ENCODE measurements at regions not wholly inside any gene's neighbourhood (a gene's known extent, or its start where the extent isn't known, plus 50 kb on each side); places are given as distances from the start of the nearest gene placed in this dataset.
"Not testable (repeated sequence)": the region's sequence is repeated elsewhere in the genome, so short reads cannot be mapped to it uniquely, and the experiment has no call there.

GRCh38 chr4:159416996-159417395, 314.1 kb downstream of the RAPGEF2 start:
- no peak overlapping the region for H3K27ac ChIP-seq
- DNase-seq (ENCODE audit: low spot score in 2 of 2), result no peak
- H3K4me1 ChIP-seq, result no peaks in the 10 kb centered on the region
- H3K4me3 ChIP-seq, result no peak overlapping the region
- H3K27me3 ChIP-seq, result no peaks in the 10 kb centered on the region
- H3K9me3 ChIP-seq, result peaks cover 0 to 28% (median 0%) of the 10 kb centered on the region in 4 donors
- TF ChIP-seq POLR2A (IDR thresholded peaks at IDR 0.05), result no peak
- no peak for TF ChIP-seq EP300 (IDR thresholded peaks at IDR 0.05)
- TF ChIP-seq CTCF (IDR thresholded peaks at IDR 0.05), result no peak
- H3K36me3 ChIP-seq, result no peaks in the 10 kb centered on the region
- WGBS, 2 donors, result 83 to 89% methylated on average over 3 of the region's 3 CpGs

DNA sequence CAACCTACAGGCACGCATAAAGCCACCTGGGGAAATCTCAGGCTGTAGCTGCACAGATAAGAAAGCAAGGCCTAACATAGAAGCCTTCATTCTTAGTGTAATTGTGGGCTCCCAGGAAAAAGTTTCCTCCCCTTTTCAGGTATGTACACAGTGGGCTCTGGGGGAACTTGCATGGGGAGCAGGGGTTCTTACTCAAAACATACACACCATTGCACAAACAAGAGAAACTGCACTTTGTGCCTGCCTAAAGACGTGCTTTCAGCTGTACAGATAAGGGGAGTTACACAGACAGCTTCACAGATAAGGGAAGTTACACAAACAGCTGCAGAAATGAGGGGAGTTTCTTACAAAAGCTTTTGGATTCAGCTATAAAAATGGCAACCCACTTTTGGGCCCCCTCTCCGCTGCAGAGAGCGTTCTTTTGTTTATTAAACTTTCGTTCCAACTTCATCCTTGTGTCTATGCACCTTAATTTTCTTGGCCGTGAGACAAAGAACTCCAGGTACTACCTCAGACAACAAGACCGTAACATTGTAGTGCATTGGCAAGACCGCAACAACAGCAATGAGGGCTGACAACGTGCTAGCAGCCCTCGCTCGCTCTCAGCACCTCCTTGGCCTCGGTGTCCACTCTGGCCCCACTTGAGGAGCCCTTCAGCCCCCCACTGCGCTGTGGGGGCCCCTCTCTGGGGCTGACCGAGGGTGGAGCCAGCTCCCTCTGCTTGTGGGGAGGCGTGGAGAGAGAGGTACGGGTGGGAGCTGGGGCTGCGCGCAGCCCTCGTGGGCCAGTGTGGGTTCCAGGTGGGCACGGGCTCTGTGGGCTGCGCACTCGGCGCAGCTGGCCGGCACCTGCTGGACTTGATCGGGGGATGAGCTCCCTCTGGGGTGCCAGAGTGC, 317.5 kb downstream of the RAPGEF2 start:
- Histone ChIP-seq H3K27ac (no peak overlapping the region), H3K9me3 (peaks cover 0 to 28% (median 0%) of the 10 kb centered on the region in 4 donors), H3K4me3 (no peak overlapping the region), H3K36me3 (no peaks in the 10 kb centered on the region), H3K4me1 (no peaks in the 10 kb centered on the region), H3K27me3 (no peaks in the 10 kb centered on the region)
- TF ChIP-seq EP300 (IDR thresholded peaks at IDR 0.05) (no peak), POLR2A (IDR thresholded peaks at IDR 0.05) (no peak), CTCF (IDR thresholded peaks at IDR 0.05) (no peak)
- WGBS, 2 donors, result 94% methylated on average over 21 to 24 of the region's 25 CpGs
- DNase-seq (ENCODE audit: low spot score in 2 of 2), result no peak

DNA sequence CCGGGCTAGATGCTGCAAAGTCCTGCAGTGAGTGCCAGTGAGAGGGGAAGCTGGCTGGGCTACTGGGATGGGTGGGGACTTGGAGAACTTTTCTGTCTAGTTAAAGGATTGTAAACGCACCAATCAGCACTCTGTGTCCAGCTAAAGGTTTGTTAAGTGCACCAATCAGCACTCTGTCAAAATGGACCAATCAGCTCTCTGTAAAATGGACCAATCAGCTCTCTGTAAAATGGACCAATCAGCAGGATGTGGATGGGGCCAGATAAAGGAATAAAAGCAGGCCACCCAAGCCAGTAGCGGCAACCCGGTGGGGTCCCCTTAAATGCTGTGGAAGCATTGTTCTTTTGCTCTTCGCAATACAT, 318.2 kb downstream of the RAPGEF2 start:
- peaks cover 0 to 28% (median 0%) of the 10 kb centered on the region in 4 donors for H3K9me3 ChIP-seq
- DNase-seq (ENCODE audit: low spot score in 2 of 2); H3K4me3 ChIP-seq; H3K4me1 ChIP-seq; H3K27me3 ChIP-seq; H3K27ac ChIP-seq; H3K36me3 ChIP-seq: not testable (repeated sequence)
- WGBS, 2 donors, result 97 to 98% methylated on average over 5 of the region's 5 CpGs

DNA sequence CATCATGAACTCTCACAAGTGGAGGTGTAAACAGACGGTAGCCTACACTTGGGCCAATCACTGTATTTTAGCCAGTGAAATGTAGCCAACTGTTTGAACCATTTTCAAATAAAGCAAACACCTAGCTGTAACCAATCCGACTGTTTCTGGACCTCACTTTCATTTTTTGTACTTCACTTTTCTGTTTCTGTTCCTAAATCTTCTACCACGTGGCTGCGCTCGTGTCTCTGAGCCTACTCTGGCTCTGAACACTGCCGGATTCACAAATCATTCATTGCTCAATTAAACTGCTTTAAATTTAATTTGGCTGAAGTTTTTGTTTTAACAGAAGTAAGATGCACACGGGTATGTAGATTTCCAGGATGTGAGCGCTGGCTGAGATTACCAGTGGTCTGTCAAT, 319.1 kb downstream of the RAPGEF2 start:
- Histone ChIP-seq H3K36me3 (no peaks in the 10 kb centered on the region), H3K27me3 (no peaks in the 10 kb centered on the region), H3K9me3 (peaks cover 0 to 28% (median 0%) of the 10 kb centered on the region in 4 donors), H3K27ac (no peak overlapping the region), H3K4me1 (no peaks in the 10 kb centered on the region), H3K4me3 (no peak overlapping the region)
- WGBS, 2 donors, result 74 to 81% methylated on average over 8 of the region's 8 CpGs
- no peak for TF ChIP-seq CTCF (IDR thresholded peaks at IDR 0.05)
- TF ChIP-seq EP300 (IDR thresholded peaks at IDR 0.05), result no peak
- TF ChIP-seq POLR2A (IDR thresholded peaks at IDR 0.05), result no peak
- DNase-seq (ENCODE audit: low spot score in 2 of 2), result no peak

DNA sequence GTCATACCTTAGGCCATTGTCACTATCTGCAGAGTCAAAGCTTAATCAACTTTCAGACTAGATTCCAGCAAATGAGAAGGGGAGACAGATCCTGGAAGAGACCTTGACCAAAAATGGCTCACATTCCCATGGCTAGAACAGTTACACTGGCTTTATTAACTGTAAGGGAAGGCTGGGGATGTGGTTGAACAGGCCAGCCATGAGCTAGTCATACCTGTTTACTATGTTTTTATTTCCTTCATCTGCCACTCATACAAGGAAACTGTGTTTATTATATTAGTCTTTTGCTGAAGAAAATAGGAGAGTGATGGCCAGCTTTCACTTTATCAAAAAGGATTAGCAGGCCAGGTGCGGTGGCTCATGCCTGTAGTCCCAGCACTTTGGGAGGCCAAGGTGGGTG, 319.7 kb downstream of the RAPGEF2 start:
- Histone ChIP-seq H3K4me3 (no peak overlapping the region), H3K9me3 (peaks cover 0 to 28% (median 0%) of the 10 kb centered on the region in 4 donors), H3K27me3 (no peaks in the 10 kb centered on the region), H3K4me1 (no peaks in the 10 kb centered on the region), H3K36me3 (no peaks in the 10 kb centered on the region), H3K27ac (no peak overlapping the region)
- DNase-seq (ENCODE audit: low spot score in 2 of 2), result no peak
- TF ChIP-seq EP300 (IDR thresholded peaks at IDR 0.05), result no peak
- TF ChIP-seq POLR2A (IDR thresholded peaks at IDR 0.05), result no peak
- no peak for TF ChIP-seq CTCF (IDR thresholded peaks at IDR 0.05)
- 96 to 100% methylated on average over 1 of the region's 1 CpG for WGBS, 2 donors
